GM10266 (cell line): ENCODE measurements at regions not wholly inside any gene's neighbourhood (a gene's known extent, or its start where the extent isn't known, plus 50 kb on each side); places are given as distances from the start of the nearest gene placed in this dataset.
A peak's percentile ranks its signal among the peaks of the same experiment; 100 is the strongest.

Experiments
- DNase-seq: peaks from one replicate; pipeline ENCODE4 v3.0.0; 2012; ENCODE audit errors: extremely low spot score
- TF ChIP-seq, protein P1 (sequence below): IDR thresholded peaks from 2 replicates; pipeline ENCODE4 v1.5.1; 2012; ENCODE audit warnings: mild to moderate bottlenecking, low read depth; ENCODE audit not compliant: control insufficient read depth, insufficient read depth; ENCODE audit errors: missing control alignments

DNA sequence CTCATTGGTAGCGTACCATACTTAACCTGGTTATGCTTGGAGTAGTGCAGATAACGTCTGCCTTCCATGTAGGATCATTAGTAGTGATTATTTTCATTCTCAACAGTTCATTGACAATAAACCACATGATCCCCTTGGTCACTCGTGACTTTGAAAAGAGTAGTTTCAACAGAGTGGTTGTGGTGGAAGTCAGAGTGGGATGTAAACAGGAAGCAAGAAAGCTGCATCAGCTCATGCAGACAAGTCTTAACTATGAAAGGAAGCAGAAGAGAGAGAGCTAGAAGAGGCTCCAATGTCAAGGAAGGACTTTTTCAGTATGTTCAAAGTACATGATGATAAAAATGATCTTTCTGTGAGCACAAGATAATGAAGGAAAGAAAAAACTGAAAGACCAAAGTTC lies 287.4 kb downstream of the MBD2 start:
- no peak for DNase-seq
- TF ChIP-seq, protein P1, sequence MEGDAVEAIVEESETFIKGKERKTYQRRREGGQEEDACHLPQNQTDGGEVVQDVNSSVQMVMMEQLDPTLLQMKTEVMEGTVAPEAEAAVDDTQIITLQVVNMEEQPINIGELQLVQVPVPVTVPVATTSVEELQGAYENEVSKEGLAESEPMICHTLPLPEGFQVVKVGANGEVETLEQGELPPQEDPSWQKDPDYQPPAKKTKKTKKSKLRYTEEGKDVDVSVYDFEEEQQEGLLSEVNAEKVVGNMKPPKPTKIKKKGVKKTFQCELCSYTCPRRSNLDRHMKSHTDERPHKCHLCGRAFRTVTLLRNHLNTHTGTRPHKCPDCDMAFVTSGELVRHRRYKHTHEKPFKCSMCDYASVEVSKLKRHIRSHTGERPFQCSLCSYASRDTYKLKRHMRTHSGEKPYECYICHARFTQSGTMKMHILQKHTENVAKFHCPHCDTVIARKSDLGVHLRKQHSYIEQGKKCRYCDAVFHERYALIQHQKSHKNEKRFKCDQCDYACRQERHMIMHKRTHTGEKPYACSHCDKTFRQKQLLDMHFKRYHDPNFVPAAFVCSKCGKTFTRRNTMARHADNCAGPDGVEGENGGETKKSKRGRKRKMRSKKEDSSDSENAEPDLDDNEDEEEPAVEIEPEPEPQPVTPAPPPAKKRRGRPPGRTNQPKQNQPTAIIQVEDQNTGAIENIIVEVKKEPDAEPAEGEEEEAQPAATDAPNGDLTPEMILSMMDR = no peak

- TF ChIP-seq, protein P1 = no peak
- no peak for DNase-seq
Measured at GRCh38 chr18:53935803-53936202, 288.7 kb downstream of the MBD2 start.

- DNase-seq = no peak
- TF ChIP-seq, protein P1 = no peak
Measured at GRCh38 chr18:53935399-53935798, 289.1 kb downstream of the MBD2 start.

DNA sequence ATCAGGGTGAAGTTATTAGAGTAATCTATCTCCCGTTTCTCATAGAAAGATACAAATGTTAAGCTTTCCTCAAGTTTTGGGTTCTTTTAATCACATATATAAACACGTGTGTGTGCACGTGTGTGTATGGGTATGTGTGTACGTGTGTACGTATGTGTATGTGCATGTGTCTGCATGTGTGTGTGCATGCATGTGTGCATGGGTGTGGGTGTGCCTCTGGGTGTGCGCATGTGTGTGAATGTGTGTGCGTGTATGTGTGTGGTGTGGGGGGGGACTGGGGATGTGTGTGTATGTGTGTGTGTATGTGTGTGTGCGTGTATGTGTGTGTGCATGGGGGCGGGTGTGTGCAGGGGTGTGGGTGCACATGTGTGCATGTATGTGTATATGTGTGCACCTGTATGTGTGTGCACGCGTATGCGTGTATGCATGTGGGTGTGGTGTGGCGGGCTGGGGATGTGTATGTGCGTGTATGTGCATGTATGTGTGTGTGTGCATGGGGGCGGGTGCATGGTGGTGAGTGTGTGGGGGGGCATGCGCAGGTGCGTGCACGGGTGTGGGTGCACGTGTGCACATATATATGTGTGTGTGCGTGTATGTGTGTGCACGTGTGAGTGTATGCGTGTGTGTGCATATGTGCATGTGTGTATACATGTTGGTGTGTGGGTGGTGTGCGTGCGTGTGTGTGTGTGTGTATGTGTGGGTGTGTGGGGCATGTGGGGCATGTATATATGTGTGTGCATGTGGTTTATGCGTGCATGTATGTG lies 304.0 kb downstream of the MBD2 start:
- no peak for DNase-seq
- TF ChIP-seq, protein P1 = no peak

DNA sequence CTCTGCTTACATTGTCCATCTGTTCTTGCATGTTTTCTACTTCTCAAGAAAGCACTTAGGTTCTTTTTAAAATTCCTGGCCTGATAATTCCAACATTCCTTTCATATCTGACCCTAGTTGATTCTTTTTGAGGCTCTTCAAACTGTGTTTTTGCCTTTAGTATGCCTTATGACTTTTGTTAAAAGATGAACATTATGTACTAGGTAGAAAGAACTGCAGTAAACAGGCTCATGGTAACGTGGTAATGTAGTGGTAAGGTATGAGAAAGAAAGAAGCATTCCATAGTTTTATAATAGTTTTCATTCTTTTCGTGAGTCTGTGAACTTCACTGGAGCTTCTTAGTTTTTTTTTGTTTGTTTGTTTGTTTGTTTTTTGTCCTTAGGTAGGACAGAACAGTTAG lies 306.4 kb downstream of the MBD2 start:
- DNase-seq = no peak
- TF ChIP-seq, protein P1 = no peak

- TF ChIP-seq, protein P1 = no peak
- no peak for DNase-seq
Measured at GRCh38 chr18:53911200-53911599, 313.3 kb downstream of the MBD2 start.

DNA sequence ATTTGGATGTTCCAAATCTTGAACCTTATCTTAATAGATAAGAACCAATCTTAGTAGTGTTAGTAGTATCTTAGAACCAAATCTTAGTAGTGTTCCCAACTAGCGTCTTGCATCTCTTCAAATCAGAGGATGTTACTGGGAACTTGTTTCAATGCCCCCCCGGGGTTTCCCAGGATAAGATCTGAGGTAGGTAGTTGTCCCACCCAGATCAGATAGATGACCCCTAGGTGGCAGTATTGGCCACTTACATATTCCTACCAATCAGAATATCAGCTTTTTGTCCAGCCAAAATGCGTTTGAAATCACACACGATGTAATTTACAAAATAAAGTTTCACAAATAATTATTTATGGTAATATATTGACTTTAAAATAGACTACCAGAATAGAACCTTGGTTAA lies 314.8 kb downstream of the MBD2 start:
- TF ChIP-seq, protein P1 = peak; percentile 51

More for the DNA sequence above, 314.8 kb downstream of the MBD2 start:
- peak; percentile 49 for DNase-seq
